ENCODE measurements at regions not wholly inside any gene's neighbourhood (a gene's known extent, or its start where the extent isn't known, plus 50 kb on each side); places are given as distances from the start of the nearest gene placed in this dataset.

GRCh38 chr6:168865522-168865921 lies 388.1 kb downstream of the THBS2 start:
- Histone ChIP-seq H3K27me3 (ENCODE audit: control insufficient read depth in 2 of 2, insufficient read depth in 1 of 2, low read length in 1 of 2) (no peaks in the 10 kb centered on the region), H3K4me3 (ENCODE audit: low read length in 2 of 2) (no peak overlapping the region), H3K9me3 (ENCODE audit: control insufficient read depth in 2 of 2, insufficient read depth in 1 of 2, low read length in 1 of 2) (no peaks in the 10 kb centered on the region), H3K27ac (ENCODE audit: low read depth in 1 of 2, low read length in 1 of 2) (no peak overlapping the region), H3K36me3 (ENCODE audit: control insufficient read depth in 2 of 2, insufficient read depth in 2 of 2, low read length in 1 of 2) (no peaks in the 10 kb centered on the region), H3K4me1 (ENCODE audit: control insufficient read depth in 2 of 2, insufficient read depth in 2 of 2, low read length in 2 of 2) (no peaks in the 10 kb centered on the region)
- DNase-seq (ENCODE audit: low read depth in 6 of 9, low spot score in 9 of 9), result no peak
- 97% methylated on average over 4 of the region's 4 CpGs for WGBS

DNA sequence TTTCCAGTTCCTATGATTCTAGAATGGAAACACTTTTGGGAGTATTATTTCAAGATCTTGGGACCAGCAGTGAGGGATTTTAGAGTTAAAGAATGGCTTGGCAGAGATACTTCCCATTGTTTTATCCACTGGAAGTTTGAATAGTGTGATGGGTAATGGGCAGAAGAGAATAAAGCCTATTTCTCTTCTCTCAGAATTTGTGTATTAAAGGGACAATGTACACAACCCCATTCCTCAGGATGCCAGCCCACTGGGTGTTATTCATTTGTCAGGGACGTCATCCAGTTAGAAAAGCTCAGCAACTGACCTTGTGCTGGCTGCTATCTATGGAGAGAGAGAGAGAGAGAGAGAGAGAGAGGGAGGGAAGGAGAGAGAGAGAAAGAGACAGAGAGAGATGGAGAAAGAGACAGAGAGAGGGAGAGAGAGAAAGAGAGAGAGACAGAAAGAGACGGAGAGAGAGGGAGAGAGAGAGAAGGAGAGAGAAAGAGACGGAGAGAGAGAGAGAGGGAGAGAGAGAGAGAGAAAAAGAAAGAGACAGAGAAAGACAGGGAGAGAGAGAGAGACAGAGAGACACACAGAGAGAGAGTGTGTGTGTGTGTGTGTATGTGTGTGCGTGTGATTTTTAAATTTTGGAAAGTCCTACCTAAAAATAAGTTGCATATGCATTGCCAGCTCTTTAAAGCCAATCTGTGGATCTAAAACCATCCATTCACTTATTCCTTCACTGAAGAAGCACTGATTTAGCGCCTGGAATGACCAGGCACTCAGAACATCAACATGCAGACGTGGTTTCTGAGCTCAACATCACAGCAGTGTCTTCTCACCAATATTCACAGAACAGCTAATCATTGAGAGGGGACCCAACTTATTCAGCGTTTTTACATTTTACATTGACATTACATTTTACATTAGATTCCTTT lies 388.8 kb downstream of the THBS2 start:
- 78% methylated on average over 7 of the region's 7 CpGs for WGBS
- DNase-seq (ENCODE audit: low read depth in 6 of 9, low spot score in 9 of 9), result no peak
- H3K9me3 ChIP-seq (ENCODE audit: control insufficient read depth in 2 of 2, insufficient read depth in 1 of 2, low read length in 1 of 2), result no peaks in the 10 kb centered on the region
- H3K4me1 ChIP-seq (ENCODE audit: control insufficient read depth in 2 of 2, insufficient read depth in 2 of 2, low read length in 2 of 2), result no peaks in the 10 kb centered on the region
- H3K36me3 ChIP-seq (ENCODE audit: control insufficient read depth in 2 of 2, insufficient read depth in 2 of 2, low read length in 1 of 2), result no peaks in the 10 kb centered on the region
- H3K27me3 ChIP-seq (ENCODE audit: control insufficient read depth in 2 of 2, insufficient read depth in 1 of 2, low read length in 1 of 2), result no peaks in the 10 kb centered on the region
- no peak overlapping the region for H3K27ac ChIP-seq (ENCODE audit: low read depth in 1 of 2, low read length in 1 of 2)
- no peak overlapping the region for H3K4me3 ChIP-seq (ENCODE audit: low read length in 2 of 2)

GRCh38 chr6:168863467-168863866 lies 390.2 kb downstream of the THBS2 start:
- H3K9me3 ChIP-seq (ENCODE audit: control insufficient read depth in 2 of 2, insufficient read depth in 1 of 2, low read length in 1 of 2), result no peaks in the 10 kb centered on the region
- H3K36me3 ChIP-seq (ENCODE audit: control insufficient read depth in 2 of 2, insufficient read depth in 2 of 2, low read length in 1 of 2), result no peaks in the 10 kb centered on the region
- H3K27me3 ChIP-seq (ENCODE audit: control insufficient read depth in 2 of 2, insufficient read depth in 1 of 2, low read length in 1 of 2), result no peaks in the 10 kb centered on the region
- no peak overlapping the region for H3K4me3 ChIP-seq (ENCODE audit: low read length in 2 of 2)
- DNase-seq (ENCODE audit: low read depth in 6 of 9, low spot score in 9 of 9), result no peak
- 92% methylated on average over 4 of the region's 4 CpGs for WGBS
- no peak overlapping the region for H3K27ac ChIP-seq (ENCODE audit: low read depth in 1 of 2, low read length in 1 of 2)
- no peaks in the 10 kb centered on the region for H3K4me1 ChIP-seq (ENCODE audit: control insufficient read depth in 2 of 2, insufficient read depth in 2 of 2, low read length in 2 of 2)

GRCh38 chr6:168862346-168862980 lies 391.2 kb downstream of the THBS2 start:
- Histone ChIP-seq H3K27ac (ENCODE audit: low read depth in 1 of 2, low read length in 1 of 2) (no peak overlapping the region), H3K9me3 (ENCODE audit: control insufficient read depth in 2 of 2, insufficient read depth in 1 of 2, low read length in 1 of 2) (no peaks in the 10 kb centered on the region), H3K36me3 (ENCODE audit: control insufficient read depth in 2 of 2, insufficient read depth in 2 of 2, low read length in 1 of 2) (no peaks in the 10 kb centered on the region), H3K27me3 (ENCODE audit: control insufficient read depth in 2 of 2, insufficient read depth in 1 of 2, low read length in 1 of 2) (no peaks in the 10 kb centered on the region), H3K4me3 (ENCODE audit: low read length in 2 of 2) (no peak overlapping the region), H3K4me1 (ENCODE audit: control insufficient read depth in 2 of 2, insufficient read depth in 2 of 2, low read length in 2 of 2) (no peaks in the 10 kb centered on the region)
- DNase-seq (ENCODE audit: low read depth in 6 of 9, low spot score in 9 of 9), result no peak
- WGBS, result 97% methylated on average over 10 of the region's 10 CpGs

GRCh38 chr6:168860987-168861386 lies 392.7 kb downstream of the THBS2 start:
- 87% methylated on average over 26 of the region's 26 CpGs for WGBS
- Histone ChIP-seq H3K27me3 (ENCODE audit: control insufficient read depth in 2 of 2, insufficient read depth in 1 of 2, low read length in 1 of 2) (no peaks in the 10 kb centered on the region), H3K36me3 (ENCODE audit: control insufficient read depth in 2 of 2, insufficient read depth in 2 of 2, low read length in 1 of 2) (no peaks in the 10 kb centered on the region), H3K9me3 (ENCODE audit: control insufficient read depth in 2 of 2, insufficient read depth in 1 of 2, low read length in 1 of 2) (no peaks in the 10 kb centered on the region), H3K27ac (ENCODE audit: low read depth in 1 of 2, low read length in 1 of 2) (no peak overlapping the region), H3K4me3 (ENCODE audit: low read length in 2 of 2) (no peak overlapping the region), H3K4me1 (ENCODE audit: control insufficient read depth in 2 of 2, insufficient read depth in 2 of 2, low read length in 2 of 2) (no peaks in the 10 kb centered on the region)
- DNase-seq (ENCODE audit: low read depth in 6 of 9, low spot score in 9 of 9), result no peak

DNA sequence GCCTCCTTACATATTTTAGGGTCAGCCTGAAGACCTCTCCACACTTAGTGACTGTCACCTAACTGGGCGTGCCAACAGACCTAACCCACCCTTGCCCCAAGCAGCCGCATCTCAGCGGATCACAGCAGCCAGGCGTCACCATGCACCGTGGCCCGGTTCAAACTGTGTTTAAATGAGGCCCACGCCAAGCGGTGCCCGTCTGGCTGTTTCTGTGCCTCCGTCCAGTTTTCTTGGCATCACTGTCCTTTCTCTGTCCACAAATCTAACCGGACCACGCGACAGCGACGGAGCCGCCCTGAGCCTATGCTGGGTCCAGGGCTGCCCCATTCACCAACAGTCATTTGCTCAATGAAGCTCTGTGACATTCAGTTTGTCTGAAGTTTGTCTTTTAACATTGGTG lies 393.3 kb downstream of the THBS2 start:
- no peaks in the 10 kb centered on the region for H3K36me3 ChIP-seq (ENCODE audit: control insufficient read depth in 2 of 2, insufficient read depth in 2 of 2, low read length in 1 of 2)

GRCh38 chr6:168858926-168859325 lies 394.7 kb downstream of the THBS2 start:
- no peaks in the 10 kb centered on the region for H3K9me3 ChIP-seq (ENCODE audit: control insufficient read depth in 2 of 2, insufficient read depth in 1 of 2, low read length in 1 of 2)
- no peak overlapping the region for H3K27ac ChIP-seq (ENCODE audit: low read depth in 1 of 2, low read length in 1 of 2)
- WGBS, result 69% methylated on average over 3 of the region's 3 CpGs
- H3K36me3 ChIP-seq (ENCODE audit: control insufficient read depth in 2 of 2, insufficient read depth in 2 of 2, low read length in 1 of 2), result no peaks in the 10 kb centered on the region
- DNase-seq (ENCODE audit: low read depth in 6 of 9, low spot score in 9 of 9), result no peak
- H3K4me3 ChIP-seq (ENCODE audit: low read length in 2 of 2), result no peak overlapping the region
- H3K4me1 ChIP-seq (ENCODE audit: control insufficient read depth in 2 of 2, insufficient read depth in 2 of 2, low read length in 2 of 2), result no peaks in the 10 kb centered on the region
- H3K27me3 ChIP-seq (ENCODE audit: control insufficient read depth in 2 of 2, insufficient read depth in 1 of 2, low read length in 1 of 2), result no peaks in the 10 kb centered on the region

More for the DNA sequence above, 393.3 kb downstream of the THBS2 start:
- Histone ChIP-seq H3K4me3 (ENCODE audit: low read length in 2 of 2) (no peak overlapping the region), H3K27ac (ENCODE audit: low read depth in 1 of 2, low read length in 1 of 2) (no peak overlapping the region), H3K4me1 (ENCODE audit: control insufficient read depth in 2 of 2, insufficient read depth in 2 of 2, low read length in 2 of 2) (no peaks in the 10 kb centered on the region), H3K9me3 (ENCODE audit: control insufficient read depth in 2 of 2, insufficient read depth in 1 of 2, low read length in 1 of 2) (no peaks in the 10 kb centered on the region), H3K27me3 (ENCODE audit: control insufficient read depth in 2 of 2, insufficient read depth in 1 of 2, low read length in 1 of 2) (no peaks in the 10 kb centered on the region)
- WGBS, result 97% methylated on average over 16 of the region's 16 CpGs
- DNase-seq (ENCODE audit: low read depth in 6 of 9, low spot score in 9 of 9), result no peak

GRCh38 chr6:168856914-168857313 lies 396.7 kb downstream of the THBS2 start:
- H3K4me3 ChIP-seq (ENCODE audit: low read length in 2 of 2), result no peak overlapping the region
- H3K9me3 ChIP-seq (ENCODE audit: control insufficient read depth in 2 of 2, insufficient read depth in 1 of 2, low read length in 1 of 2), result no peaks in the 10 kb centered on the region
- no peak for DNase-seq (ENCODE audit: low read depth in 6 of 9, low spot score in 9 of 9)
- H3K27ac ChIP-seq (ENCODE audit: low read depth in 1 of 2, low read length in 1 of 2), result no peak overlapping the region
- no peaks in the 10 kb centered on the region for H3K4me1 ChIP-seq (ENCODE audit: control insufficient read depth in 2 of 2, insufficient read depth in 2 of 2, low read length in 2 of 2)
- H3K27me3 ChIP-seq (ENCODE audit: control insufficient read depth in 2 of 2, insufficient read depth in 1 of 2, low read length in 1 of 2), result no peaks in the 10 kb centered on the region
- WGBS, result 80% methylated on average over 7 of the region's 7 CpGs
- no peaks in the 10 kb centered on the region for H3K36me3 ChIP-seq (ENCODE audit: control insufficient read depth in 2 of 2, insufficient read depth in 2 of 2, low read length in 1 of 2)

- Histone ChIP-seq H3K27ac (ENCODE audit: low read depth in 1 of 2, low read length in 1 of 2) (no peak overlapping the region), H3K4me3 (ENCODE audit: low read length in 2 of 2) (no peak overlapping the region), H3K36me3 (ENCODE audit: control insufficient read depth in 2 of 2, insufficient read depth in 2 of 2, low read length in 1 of 2) (no peaks in the 10 kb centered on the region), H3K9me3 (ENCODE audit: control insufficient read depth in 2 of 2, insufficient read depth in 1 of 2, low read length in 1 of 2) (peaks cover 0 to 18% of the 10 kb centered on the region in 2 donors), H3K4me1 (ENCODE audit: control insufficient read depth in 2 of 2, insufficient read depth in 2 of 2, low read length in 2 of 2) (no peaks in the 10 kb centered on the region), H3K27me3 (ENCODE audit: control insufficient read depth in 2 of 2, insufficient read depth in 1 of 2, low read length in 1 of 2) (no peaks in the 10 kb centered on the region)
- DNase-seq (ENCODE audit: low read depth in 6 of 9, low spot score in 9 of 9), result no peak
- 94% methylated on average over 12 of the region's 12 CpGs for WGBS
Measured at GRCh38 chr6:168852376-168852884, 401.2 kb downstream of the THBS2 start.

Data from thymus (tissue), 11 donors.